ENCODE measurements at regions not wholly inside any gene's neighbourhood (a gene's known extent, or its start where the extent isn't known, plus 50 kb on each side); places are given as distances from the start of the nearest gene placed in this dataset.

DNA sequence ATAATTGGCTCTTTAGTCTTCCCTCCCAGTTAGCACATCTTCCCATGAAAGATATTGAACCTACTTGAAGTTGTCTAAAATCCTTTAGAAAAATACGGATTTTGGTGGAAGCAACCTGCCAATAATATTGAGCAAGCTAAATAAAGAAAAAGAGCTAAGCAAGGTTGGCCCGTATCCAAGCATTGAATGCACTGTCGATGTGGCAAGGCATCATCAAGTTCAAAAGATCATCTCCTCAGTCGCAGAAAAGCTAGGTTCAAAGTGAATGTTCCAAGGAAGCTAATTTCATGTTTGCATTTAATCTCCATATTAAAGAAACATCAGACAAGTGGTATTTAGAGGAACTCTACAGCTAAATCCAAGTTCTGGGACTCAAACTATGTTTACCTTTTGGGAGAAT, 206.0 kb downstream of the MTERF1 start:
- TF ChIP-seq, protein P1, sequence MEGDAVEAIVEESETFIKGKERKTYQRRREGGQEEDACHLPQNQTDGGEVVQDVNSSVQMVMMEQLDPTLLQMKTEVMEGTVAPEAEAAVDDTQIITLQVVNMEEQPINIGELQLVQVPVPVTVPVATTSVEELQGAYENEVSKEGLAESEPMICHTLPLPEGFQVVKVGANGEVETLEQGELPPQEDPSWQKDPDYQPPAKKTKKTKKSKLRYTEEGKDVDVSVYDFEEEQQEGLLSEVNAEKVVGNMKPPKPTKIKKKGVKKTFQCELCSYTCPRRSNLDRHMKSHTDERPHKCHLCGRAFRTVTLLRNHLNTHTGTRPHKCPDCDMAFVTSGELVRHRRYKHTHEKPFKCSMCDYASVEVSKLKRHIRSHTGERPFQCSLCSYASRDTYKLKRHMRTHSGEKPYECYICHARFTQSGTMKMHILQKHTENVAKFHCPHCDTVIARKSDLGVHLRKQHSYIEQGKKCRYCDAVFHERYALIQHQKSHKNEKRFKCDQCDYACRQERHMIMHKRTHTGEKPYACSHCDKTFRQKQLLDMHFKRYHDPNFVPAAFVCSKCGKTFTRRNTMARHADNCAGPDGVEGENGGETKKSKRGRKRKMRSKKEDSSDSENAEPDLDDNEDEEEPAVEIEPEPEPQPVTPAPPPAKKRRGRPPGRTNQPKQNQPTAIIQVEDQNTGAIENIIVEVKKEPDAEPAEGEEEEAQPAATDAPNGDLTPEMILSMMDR (IDR thresholded peaks at IDR 0.05): no peak
- no peak for TF ChIP-seq POLR2A (IDR thresholded peaks at IDR 0.05; ENCODE audit: low read depth)

Data from esophagus muscularis mucosa (tissue), 3 donors.